ENCODE measurements at regions not wholly inside any gene's neighbourhood (a gene's known extent, or its start where the extent isn't known, plus 50 kb on each side); places are given as distances from the start of the nearest gene placed in this dataset.

GRCh38 chr2:20542269-20542668 lies 95.4 kb downstream of the RHOB start:
- TF ChIP-seq CTCF (IDR thresholded peaks at IDR 0.05; ENCODE audit: low read depth, low read length) = no peak
- no peak for DNase-seq (ENCODE audit: extremely low read depth, low read depth)

- DNase-seq (ENCODE audit: extremely low read depth, low read depth) = no peak
- no peak for TF ChIP-seq CTCF (IDR thresholded peaks at IDR 0.05; ENCODE audit: low read depth, low read length)
Measured at GRCh38 chr2:20542746-20543468, 96.0 kb downstream of the RHOB start.

GRCh38 chr2:20543469-20544152 lies 96.7 kb downstream of the RHOB start:
- no peak for DNase-seq (ENCODE audit: extremely low read depth, low read depth)
- no peak for TF ChIP-seq CTCF (IDR thresholded peaks at IDR 0.05; ENCODE audit: low read depth, low read length)

GRCh38 chr2:20544153-20544747 lies 97.4 kb downstream of the RHOB start:
- DNase-seq (ENCODE audit: extremely low read depth, low read depth) = no peak
- no peak for TF ChIP-seq CTCF (IDR thresholded peaks at IDR 0.05; ENCODE audit: low read depth, low read length)

GRCh38 chr2:20549144-20549543 lies 101.8 kb downstream of the HS1BP3 start:
- TF ChIP-seq CTCF (IDR thresholded peaks at IDR 0.05; ENCODE audit: low read depth, low read length) = no peak
- no peak for DNase-seq (ENCODE audit: extremely low read depth, low read depth)

- no peak for DNase-seq (ENCODE audit: extremely low read depth, low read depth)
- no peak for TF ChIP-seq CTCF (IDR thresholded peaks at IDR 0.05; ENCODE audit: low read depth, low read length)
Measured at GRCh38 chr2:20549691-20550348, 101.1 kb downstream of the HS1BP3 start.

Data from AG09319 (cell line).